Adipocyte (in vitro differentiated cells): ENCODE measurements at regions not wholly inside any gene's neighbourhood (a gene's known extent, or its start where the extent isn't known, plus 50 kb on each side); places are given as distances from the start of the nearest gene placed in this dataset.
"Not testable (repeated sequence)": the region's sequence is repeated elsewhere in the genome, so short reads cannot be mapped to it uniquely, and the experiment has no call there.

ENCODE experiments used
- DNase-seq: peaks from one replicate; pipeline ENCODE4 v3.0.0-alpha.2; 2015; ENCODE audit warnings: low read depth
- H3K27me3 ChIP-seq: replicated peaks from 2 replicates; pipeline ENCODE4 v1.7.0; 2013; ENCODE audit warnings: mild to moderate bottlenecking, low read length, moderate library complexity; ENCODE audit not compliant: control insufficient read depth, insufficient read depth
- H3K36me3 ChIP-seq: 2 replicates; pipeline ENCODE4 v1.7.0; 2013; ENCODE audit warnings: low read length, mild to moderate bottlenecking, moderate library complexity; ENCODE audit not compliant: control insufficient read depth, insufficient read depth, severe bottlenecking
- H3K4me1 ChIP-seq: 2 replicates; pipeline ENCODE4 v1.7.0; 2013; ENCODE audit warnings: mild to moderate bottlenecking, low read length, moderate library complexity; ENCODE audit not compliant: control insufficient read depth, insufficient read depth
- H3K4me3 ChIP-seq: 2 replicates; pipeline ENCODE4 v1.7.0; 2013; ENCODE audit warnings: mild to moderate bottlenecking, low read length, moderate library complexity
- H3K9ac ChIP-seq: 2 replicates; pipeline ENCODE4 v1.7.0; 2013; ENCODE audit warnings: mild to moderate bottlenecking, low read length, moderate library complexity
- H3K9me3 ChIP-seq: 2 replicates; pipeline ENCODE4 v1.7.0; 2013; ENCODE audit warnings: mild to moderate bottlenecking, low read length, moderate library complexity; ENCODE audit not compliant: control insufficient read depth

DNA sequence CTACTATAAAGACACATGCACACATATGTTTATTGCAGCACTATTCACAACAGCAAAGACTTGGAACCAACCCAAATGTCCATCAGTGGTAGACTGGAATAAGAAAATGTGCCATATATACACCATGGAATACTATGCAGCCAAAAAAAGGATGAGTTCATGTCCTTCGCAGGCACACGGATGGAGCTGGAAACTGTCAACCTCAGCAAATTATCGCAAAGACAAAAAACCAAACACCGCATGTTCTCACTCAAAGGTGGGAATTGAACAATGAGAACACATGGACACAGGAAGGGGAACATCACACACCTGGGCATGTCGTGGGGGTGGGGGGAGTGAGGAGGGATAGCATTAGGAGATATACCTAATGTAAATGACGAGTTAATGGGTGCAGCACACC is 460.1 kb upstream of the NRSN1 start:
- peaks cover 31% of the 10 kb centered on the region for H3K9me3 ChIP-seq
- not testable (repeated sequence) for DNase-seq, H3K4me1 ChIP-seq, H3K36me3 ChIP-seq, H3K9ac ChIP-seq, H3K4me3 ChIP-seq, H3K27me3 ChIP-seq

DNA sequence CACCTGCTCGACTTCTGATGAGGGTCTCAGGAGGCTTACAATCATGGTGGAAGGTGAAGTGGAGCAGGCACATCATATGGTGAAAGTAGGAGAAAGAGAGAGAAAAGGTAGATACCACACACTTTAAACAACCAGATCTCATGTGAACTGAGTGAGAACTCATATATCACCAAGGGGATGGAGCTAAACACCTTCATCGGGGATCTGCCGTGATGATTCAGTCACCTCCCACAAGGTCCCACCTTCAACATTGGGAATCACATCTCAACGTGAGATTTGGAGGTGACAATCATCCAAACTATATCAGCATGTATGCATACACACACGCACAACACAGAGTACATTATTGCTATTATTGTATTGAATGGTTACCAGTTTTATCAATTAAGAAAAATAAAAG is 453.3 kb upstream of the NRSN1 start:
- Histone ChIP-seq H3K4me3 (no peak overlapping the region), H3K4me1 (no peaks in the 10 kb centered on the region), H3K27me3 (no peaks in the 10 kb centered on the region), H3K9me3 (peaks cover 78% of the 10 kb centered on the region), H3K9ac (no peak overlapping the region), H3K36me3 (no peaks in the 10 kb centered on the region)
- no peak for DNase-seq

DNA sequence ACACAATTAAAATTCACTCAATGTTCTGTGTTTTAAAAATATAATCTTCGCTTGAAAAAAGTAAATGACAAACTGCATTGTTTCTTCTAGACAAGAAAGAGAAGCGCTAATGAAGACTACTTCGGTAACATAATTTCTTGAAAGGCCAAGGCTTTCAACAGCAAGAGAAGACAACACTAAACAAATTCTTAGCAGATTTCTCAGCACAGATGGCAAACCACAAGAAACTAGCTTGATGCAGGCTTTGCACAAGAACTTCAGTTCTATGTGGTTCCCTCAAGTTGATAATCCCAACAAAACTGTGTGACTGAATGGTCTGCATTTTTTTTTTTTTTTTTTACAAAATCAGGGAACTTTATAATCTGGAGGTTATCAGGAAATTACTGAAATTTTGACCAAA is 447.4 kb upstream of the NRSN1 start:
- Histone ChIP-seq H3K27me3 (no peaks in the 10 kb centered on the region), H3K36me3 (no peaks in the 10 kb centered on the region), H3K4me3 (no peak overlapping the region), H3K9ac (no peak overlapping the region), H3K9me3 (peaks cover 30% of the 10 kb centered on the region), H3K4me1 (no peaks in the 10 kb centered on the region)
- no peak for DNase-seq

DNA sequence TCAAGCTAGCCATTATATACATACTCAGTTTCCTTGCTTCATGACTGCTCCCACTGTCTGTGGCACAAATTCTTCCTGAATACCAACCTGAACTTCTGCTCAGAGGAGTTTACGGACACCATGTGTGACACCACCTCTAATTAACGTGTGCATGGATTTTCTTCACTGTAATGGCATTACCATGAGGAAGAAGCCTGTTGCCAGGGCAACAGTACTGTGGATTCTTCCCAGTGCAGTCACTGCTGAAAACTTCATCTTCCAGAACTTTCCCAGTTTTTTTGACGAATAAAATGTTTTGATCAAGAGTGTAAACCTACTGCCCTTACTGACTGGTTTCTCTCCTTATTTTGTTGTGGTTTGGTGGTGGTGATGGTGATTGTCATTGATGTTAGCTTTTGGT is 444.3 kb upstream of the NRSN1 start:
- Histone ChIP-seq H3K36me3 (no peaks in the 10 kb centered on the region), H3K9me3 (peaks cover 7% of the 10 kb centered on the region), H3K27me3 (no peaks in the 10 kb centered on the region), H3K9ac (no peak overlapping the region), H3K4me1 (no peaks in the 10 kb centered on the region), H3K4me3 (no peak overlapping the region)
- no peak for DNase-seq

DNA sequence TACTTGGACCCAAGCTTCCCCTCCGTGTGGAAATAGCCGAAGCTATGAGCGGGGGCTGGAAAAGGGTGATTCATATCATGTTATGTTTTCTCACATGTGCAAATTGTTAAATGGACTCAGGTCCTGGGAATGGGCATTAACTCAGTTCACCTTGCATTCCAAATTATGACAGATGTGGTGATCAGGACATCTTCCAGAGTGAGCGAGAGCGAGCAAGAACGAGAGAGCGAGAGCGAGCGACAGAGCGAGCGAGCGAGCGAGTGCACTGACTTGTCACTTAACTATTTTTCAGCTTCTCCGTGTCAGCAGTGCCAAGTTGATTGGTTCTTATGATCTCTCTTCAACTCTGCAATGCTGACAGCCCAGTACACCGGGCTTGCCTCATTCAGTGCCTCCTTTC is 437.4 kb upstream of the NRSN1 start:
- H3K27me3 ChIP-seq = no peaks in the 10 kb centered on the region
- no peaks in the 10 kb centered on the region for H3K36me3 ChIP-seq
- no peak for DNase-seq
- no peak overlapping the region for H3K9ac ChIP-seq
- no peaks in the 10 kb centered on the region for H3K4me1 ChIP-seq
- no peaks in the 10 kb centered on the region for H3K9me3 ChIP-seq
- H3K4me3 ChIP-seq = peak overlapping the region; percentile 54

DNA sequence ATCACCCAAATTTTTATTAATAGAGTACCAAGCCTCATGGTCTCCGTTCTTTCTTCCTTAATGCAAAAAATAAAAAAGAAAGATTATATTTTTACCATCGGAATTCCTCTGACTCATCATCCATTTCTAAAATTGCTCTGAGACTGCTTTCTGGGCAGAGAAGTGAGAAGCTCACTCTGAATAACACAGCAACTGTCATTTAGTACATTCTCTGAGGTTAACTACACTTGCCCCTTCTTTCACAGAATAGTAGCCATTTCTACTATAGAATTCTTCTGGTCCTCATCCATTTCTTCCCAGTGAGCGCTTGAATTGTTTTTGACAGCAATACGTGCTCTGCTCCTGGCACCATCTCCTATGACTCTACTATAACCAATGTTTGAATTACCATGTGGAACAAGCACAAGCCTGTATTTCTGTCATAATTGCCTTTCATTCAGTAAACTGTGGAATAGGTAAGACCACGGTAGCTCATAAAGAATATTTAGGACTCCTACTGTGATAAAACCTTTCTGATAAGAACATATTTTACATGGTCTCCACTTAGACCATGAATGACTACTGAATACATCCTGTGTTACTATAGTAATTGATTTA is 435.5 kb upstream of the NRSN1 start:
- Histone ChIP-seq H3K4me1 (no peaks in the 10 kb centered on the region), H3K27me3 (no peaks in the 10 kb centered on the region), H3K36me3 (no peaks in the 10 kb centered on the region), H3K4me3 (no peak overlapping the region), H3K9me3 (no peaks in the 10 kb centered on the region), H3K9ac (no peak overlapping the region)
- DNase-seq = peak; percentile 40

DNA sequence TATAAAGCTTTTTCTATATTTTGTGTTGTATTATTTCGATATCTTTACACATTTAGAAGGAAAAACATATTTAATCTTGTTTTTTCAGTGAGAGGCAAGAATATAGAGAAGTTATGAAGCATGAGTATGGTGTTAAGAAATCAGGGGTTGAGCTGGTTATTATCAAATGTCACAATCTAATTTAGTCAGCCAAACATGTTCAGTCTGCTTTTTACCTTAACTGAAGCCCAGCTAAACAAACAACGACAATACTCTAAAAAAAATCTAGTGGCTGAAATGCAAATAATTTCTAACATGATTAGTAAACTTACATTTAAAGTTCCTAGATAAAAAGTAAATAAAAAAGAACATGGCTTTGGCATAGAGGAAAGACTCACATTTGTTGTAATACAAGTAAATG is 433.8 kb upstream of the NRSN1 start:
- Histone ChIP-seq H3K27me3 (no peaks in the 10 kb centered on the region), H3K36me3 (no peaks in the 10 kb centered on the region), H3K4me1 (no peaks in the 10 kb centered on the region), H3K4me3 (no peak overlapping the region), H3K9ac (no peak overlapping the region), H3K9me3 (no peaks in the 10 kb centered on the region)
- DNase-seq = peak; percentile 74

DNA sequence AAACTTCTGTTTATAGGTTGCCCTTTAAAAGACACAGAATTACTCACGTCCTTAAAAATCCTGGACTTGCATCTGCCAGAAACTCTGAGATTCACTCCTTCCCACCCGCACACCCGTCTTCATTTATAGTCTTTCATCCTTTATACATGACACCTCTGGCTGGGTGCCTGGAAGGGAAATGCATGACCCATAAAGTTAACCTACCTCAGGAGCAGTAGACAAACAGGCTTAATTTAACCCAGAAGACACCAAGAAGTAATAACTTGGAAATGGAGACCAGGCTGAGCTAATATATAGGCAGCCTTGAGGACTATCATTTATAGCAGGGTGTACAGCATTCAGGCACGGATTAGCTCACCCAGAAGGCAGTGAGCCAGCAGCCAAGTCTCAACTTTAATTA is 429.0 kb upstream of the NRSN1 start:
- Histone ChIP-seq H3K27me3 (no peaks in the 10 kb centered on the region), H3K36me3 (no peaks in the 10 kb centered on the region), H3K9me3 (no peaks in the 10 kb centered on the region), H3K4me1 (no peaks in the 10 kb centered on the region), H3K4me3 (no peak overlapping the region), H3K9ac (no peak overlapping the region)
- peak; percentile 73 for DNase-seq

DNA sequence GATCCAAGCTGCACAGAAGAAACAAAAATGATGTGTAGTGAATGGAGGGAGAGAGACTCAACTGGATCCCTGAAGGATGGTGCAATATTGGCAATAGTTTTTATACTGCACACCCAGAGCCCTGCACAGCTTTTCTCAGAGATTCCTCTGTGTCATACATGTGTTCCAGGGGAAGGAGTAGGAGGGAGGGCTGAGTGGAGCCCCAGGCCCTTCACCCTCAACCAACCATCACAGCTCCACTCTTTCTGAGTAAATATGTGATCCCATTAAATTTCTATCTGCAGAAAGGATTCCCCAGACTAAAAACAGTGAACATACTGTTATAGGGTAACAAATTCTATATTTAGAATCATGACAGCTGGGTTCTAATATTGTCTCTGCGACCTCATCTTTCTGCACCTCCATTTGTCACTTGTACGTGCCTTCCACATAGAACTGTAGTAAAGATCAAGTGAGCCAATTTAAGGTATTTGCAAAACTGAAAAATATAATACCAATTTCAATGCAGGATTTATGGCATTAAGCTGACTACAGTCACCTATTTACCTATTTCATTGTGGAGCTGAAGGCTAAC is 421.4 kb upstream of the NRSN1 start:
- no peaks in the 10 kb centered on the region for H3K9me3 ChIP-seq
- no peaks in the 10 kb centered on the region for H3K4me1 ChIP-seq
- H3K27me3 ChIP-seq = no peaks in the 10 kb centered on the region
- no peaks in the 10 kb centered on the region for H3K36me3 ChIP-seq
- H3K4me3 ChIP-seq = no peak overlapping the region
- DNase-seq = no peak
- no peak overlapping the region for H3K9ac ChIP-seq

DNA sequence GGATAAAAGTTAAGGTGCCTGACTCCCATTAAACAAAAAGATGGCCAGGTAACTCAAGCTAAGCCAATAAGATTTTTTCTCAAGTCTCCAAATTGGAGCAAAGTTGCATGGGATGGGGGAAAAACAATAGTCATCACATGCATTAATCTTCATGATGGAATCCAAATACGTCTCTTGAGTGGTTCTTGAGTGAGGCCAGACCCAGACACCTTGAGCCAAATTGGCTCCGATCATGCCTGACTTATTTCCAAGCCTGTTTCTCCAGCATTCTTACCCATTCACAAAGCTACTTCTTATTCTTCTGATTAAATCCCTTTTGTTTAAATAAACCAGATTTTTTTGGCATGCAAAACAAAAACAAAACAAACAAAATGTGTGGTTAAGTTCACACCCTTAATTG is 420.3 kb upstream of the NRSN1 start:
- no peaks in the 10 kb centered on the region for H3K4me1 ChIP-seq
- H3K9ac ChIP-seq = no peak overlapping the region
- H3K4me3 ChIP-seq = no peak overlapping the region
- H3K9me3 ChIP-seq = no peaks in the 10 kb centered on the region
- no peaks in the 10 kb centered on the region for H3K27me3 ChIP-seq
- DNase-seq = no peak
- no peaks in the 10 kb centered on the region for H3K36me3 ChIP-seq

DNA sequence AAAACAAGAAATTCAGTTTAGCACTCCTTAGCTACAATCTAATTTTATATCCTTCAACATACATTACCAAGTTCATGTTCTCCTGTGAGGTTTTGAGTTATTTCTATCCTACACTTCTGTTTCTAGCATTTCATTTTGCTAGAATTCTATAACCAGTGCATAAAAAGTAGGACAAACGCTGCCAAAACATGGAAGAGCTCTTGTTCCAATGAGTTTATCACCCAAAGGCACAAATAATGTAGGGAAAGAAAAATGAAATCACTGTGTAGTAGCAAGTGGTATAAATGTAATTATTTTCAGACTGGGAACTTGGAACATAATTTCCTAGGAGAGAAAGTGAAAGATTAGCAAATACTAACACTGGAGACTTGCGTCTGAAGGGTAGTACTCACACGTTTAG is 413.3 kb upstream of the NRSN1 start:
- Histone ChIP-seq H3K4me3 (no peak overlapping the region), H3K9ac (no peak overlapping the region), H3K36me3 (no peaks in the 10 kb centered on the region), H3K4me1 (no peaks in the 10 kb centered on the region), H3K27me3 (no peaks in the 10 kb centered on the region), H3K9me3 (no peaks in the 10 kb centered on the region)
- no peak for DNase-seq

DNA sequence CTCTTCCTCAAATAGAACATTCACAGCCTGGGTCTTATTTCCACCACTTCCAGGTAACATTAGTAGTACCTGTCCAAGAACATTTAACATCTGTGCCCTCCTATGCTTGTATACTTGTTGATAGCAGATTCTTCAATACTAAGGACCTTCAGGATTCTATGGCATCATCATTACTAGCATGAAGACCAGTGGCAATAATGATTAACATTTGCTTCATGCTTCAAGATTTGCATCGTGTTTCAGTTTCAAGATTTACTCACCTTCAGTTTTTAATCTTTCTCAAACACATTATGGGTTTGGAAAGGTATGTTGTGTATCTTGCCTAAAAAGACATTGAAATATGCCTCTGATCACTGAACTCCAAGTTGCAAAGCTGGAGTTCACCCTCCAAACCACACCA is 412.8 kb upstream of the NRSN1 start:
- no peaks in the 10 kb centered on the region for H3K36me3 ChIP-seq
- no peaks in the 10 kb centered on the region for H3K9me3 ChIP-seq
- no peak for DNase-seq
- no peak overlapping the region for H3K9ac ChIP-seq
- H3K4me1 ChIP-seq = no peaks in the 10 kb centered on the region
- no peaks in the 10 kb centered on the region for H3K27me3 ChIP-seq
- H3K4me3 ChIP-seq = no peak overlapping the region
